HG03460 (cell line): ENCODE measurements at regions not wholly inside any gene's neighbourhood (a gene's known extent, or its start where the extent isn't known, plus 50 kb on each side); places are given as distances from the start of the nearest gene placed in this dataset.
"Not testable (repeated sequence)": the region's sequence is repeated elsewhere in the genome, so short reads cannot be mapped to it uniquely, and the experiment has no call there.

Source experiments
- ATAC-seq: cut with Tn5 transposase; IDR thresholded peaks from one replicate; pipeline ENCODE4 v1.9.1; 2021; ENCODE audit not compliant: unreplicated experiment

GRCh38 chr6:27679964-27680694 lies 207.2 kb upstream of the ZNF184 start:
- no peak for ATAC-seq

GRCh38 chr6:27679308-27679963 lies 206.5 kb upstream of the ZNF184 start:
- ATAC-seq: no peak

- no peak for ATAC-seq
Observed at GRCh38 chr6:27678469-27678868, 205.6 kb upstream of the ZNF184 start.

GRCh38 chr6:27674882-27675281 lies 202.0 kb upstream of the ZNF184 start:
- no peak for ATAC-seq

- peak; percentile 59 for ATAC-seq
Observed at GRCh38 chr6:27672113-27672799, 199.4 kb upstream of the ZNF184 start.

DNA sequence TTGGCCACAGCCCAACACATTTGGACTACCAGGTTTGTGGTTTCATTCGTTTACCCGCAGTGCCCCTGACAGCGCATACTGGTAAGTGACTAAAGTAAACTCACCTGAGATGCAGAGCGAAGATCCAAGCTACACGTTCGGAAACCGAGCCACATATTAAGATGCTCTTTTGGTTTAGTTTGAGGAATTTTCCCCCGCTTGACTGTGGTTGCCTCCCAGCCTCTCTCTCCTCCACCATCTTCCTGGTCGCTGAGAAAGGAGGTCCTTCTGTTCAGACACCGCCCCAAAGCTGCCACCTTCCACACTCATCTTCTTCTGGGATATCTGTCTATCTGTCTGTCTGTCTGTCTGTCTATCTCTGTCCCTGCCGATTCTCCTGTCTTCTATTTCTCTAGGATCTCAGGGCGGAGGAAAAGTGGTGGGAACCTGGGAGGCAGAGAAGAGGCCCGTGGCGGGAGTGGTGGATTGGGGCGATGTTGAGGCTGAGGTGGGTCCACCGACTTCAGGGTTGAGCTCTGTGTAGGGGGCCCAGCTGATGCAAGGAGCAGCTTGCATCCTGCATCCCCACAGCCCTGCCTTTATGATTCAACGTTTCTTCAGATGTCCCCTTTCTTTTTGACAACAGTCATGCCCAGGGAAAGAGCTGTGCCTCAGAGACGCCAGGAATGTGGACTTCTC lies 196.9 kb upstream of the ZNF184 start:
- no peak for ATAC-seq

DNA sequence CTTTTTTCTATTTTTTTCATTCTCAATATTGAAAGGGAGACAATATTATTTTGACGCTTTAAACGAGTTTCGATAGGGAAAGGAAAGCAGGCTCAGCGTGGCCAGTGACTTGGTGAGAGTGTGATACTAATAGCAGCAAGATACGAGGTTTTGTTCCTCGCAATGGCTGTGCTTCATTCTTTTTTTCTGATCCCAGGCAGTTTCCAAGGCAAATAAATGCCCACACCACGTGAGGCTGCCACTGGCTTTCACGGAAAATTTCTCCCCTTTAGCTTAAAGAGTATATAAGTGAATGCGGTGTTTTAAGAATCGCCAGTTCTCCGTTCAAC lies 196.4 kb upstream of the ZNF184 start:
- no peak for ATAC-seq

DNA sequence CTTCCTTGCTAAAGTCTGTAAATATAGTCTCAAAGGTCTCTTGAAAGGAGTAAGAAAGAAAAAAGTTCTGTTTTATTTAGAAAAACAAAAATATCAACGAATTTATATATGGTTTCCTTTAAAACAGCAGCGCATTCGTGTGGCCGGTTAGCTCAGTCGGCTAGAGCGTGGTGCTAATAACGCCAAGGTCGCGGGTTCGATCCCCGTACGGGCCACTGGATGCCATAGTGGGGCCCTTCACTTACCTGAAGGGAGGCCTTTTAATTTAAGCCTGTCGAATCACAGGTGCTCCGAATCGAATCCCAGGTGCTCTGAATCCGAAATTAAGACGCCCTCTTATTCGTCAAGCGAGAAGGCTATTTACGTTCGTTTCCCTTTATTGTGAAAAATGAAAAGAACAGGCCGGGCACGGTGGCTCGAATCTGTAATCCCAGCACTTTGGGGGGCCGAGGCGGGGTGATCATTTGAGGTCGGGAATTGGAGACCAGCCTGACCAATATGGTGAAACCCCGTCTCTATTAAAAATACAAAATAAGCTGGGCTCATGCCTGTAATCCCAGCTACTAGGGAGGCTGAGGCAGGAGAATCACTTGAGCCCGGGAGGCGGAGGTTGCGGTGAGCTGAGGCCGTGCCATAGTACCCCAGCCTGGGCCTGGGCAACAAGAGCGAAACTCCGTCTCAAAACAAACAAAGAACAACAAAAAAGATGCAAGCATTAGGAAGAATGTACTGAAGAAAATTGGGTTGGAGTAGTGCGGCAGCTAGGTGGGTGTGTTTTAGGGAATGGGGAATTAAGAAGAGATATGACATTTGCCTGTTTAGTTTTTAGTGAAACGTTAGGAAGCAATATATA lies 195.8 kb upstream of the ZNF184 start:
- no peak for ATAC-seq

- no peak for ATAC-seq
Observed at GRCh38 chr6:27667657-27668441, 194.9 kb upstream of the ZNF184 start.

DNA sequence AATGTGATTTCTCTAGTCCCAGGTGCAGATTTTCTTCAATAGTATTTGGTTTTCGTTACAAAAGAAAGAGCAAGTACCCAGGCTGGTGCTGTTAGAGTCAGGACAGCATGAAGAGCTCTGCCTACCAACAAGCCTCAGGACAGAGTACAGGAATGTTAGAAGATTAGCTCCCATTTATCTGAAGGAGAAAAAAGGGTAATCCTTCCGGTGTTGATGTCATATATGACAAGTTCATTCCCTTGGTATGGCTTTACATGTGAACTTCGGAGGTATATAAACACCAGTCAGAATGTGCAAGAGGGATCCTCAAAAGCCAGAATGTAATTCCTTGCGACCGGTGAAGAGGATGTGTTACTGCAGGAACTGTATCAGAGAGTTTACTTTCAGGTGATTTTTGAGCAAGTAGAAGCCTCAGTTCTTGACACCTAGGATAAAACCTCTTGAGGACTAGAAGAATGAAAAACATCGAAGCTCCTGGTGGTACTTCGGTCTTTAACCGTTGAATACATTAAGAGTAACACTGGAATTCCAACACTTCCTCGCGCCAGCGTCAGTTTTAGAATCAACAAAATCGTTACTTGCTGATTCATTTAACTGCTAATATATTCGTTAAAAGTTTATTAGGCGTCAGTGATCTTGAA lies 194.2 kb upstream of the ZNF184 start:
- no peak for ATAC-seq

GRCh38 chr6:27662769-27663168 lies 189.9 kb upstream of the ZNF184 start:
- no peak for ATAC-seq

GRCh38 chr6:27662212-27662611 lies 189.3 kb upstream of the ZNF184 start:
- not testable (repeated sequence) for ATAC-seq

DNA sequence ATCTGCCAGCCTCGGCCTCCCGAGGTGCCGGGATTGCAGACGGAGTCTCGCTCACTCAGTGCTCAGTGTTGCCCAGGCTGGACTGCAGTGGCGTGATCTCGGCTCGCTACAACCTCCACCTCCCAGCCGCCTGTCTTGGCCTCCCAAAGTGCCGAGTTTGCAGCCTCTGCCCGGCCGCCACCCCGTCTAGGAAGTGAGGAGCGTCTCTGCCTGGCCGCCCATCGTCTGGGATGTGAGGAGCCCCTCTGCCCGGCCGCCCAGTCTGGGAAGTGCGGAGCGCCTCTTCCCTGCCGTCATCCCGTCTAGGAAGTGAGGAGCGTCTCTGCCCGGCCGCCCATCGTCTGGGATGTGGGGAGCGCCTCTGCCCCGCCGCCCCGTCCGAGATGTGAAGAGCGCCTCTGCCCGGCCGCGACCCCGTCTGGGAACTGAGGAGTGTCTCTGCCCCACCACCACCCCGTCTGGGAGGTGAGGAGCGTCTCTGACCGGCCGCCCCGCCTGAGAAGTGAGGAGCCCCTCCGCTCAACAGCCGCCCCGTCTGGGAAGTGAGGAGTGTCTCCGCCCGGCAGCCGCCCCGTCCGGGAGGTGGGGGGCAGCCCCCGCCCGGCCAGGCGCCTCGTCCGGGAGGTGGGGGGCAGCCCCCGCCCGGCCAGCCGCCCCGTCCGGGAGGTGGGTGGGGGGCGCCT lies 180.4 kb upstream of the ZNF184 start:
- not testable (repeated sequence) for ATAC-seq

GRCh38 chr6:27651371-27651732 lies 178.4 kb upstream of the ZNF184 start:
- no peak for ATAC-seq

GRCh38 chr6:27650620-27651370 lies 177.9 kb upstream of the ZNF184 start:
- no peak for ATAC-seq

- no peak for ATAC-seq
Observed at GRCh38 chr6:27644528-27644927, 171.6 kb upstream of the ZNF184 start.

DNA sequence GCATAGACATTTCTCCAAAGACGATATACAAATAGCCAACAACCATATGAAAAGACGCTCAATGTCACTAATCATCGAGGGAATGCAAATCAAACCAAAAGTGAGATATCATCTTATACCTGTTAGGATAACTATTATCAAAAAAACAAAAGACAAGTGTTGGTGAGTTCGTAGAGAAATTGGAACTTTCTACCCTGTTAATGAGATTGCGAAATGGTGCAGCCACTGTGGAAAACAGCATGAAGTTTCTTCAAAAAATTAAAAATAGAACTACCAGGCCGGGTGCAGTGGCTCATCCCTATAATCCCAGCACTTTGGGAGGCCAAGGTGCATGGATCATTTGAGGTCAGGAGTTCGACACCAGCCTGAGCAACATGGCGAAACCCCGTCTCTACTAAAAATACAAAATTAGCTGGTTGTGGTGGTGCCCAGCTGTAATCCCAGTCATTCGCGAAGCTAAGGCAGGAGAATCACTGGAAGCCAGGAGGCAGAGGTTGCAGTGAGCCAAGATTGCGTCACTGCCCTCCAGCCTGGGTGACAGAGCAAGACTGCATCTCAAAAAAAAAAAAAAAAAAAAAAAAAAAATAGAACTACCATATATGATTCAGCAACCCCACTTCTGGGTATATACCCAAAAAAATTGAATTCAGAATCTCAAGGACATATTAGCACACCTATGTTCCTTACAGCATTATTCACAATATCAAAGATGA lies 170.0 kb upstream of the ZNF184 start:
- ATAC-seq: no peak

GRCh38 chr6:27635886-27636285 lies 163.0 kb upstream of the ZNF184 start:
- not testable (repeated sequence) for ATAC-seq
